GM19468 (cell line): ENCODE measurements at regions not wholly inside any gene's neighbourhood (a gene's known extent, or its start where the extent isn't known, plus 50 kb on each side); places are given as distances from the start of the nearest gene placed in this dataset.
"Not testable (repeated sequence)": the region's sequence is repeated elsewhere in the genome, so short reads cannot be mapped to it uniquely, and the experiment has no call there.

Experiments
- ATAC-seq: cut with Tn5 transposase; IDR thresholded peaks from one replicate; pipeline ENCODE4 v1.9.1; 2021; ENCODE audit warnings: mild to moderate bottlenecking, moderate library complexity, moderate number of reproducible peaks; ENCODE audit not compliant: unreplicated experiment; ENCODE audit errors: extremely low read depth

DNA sequence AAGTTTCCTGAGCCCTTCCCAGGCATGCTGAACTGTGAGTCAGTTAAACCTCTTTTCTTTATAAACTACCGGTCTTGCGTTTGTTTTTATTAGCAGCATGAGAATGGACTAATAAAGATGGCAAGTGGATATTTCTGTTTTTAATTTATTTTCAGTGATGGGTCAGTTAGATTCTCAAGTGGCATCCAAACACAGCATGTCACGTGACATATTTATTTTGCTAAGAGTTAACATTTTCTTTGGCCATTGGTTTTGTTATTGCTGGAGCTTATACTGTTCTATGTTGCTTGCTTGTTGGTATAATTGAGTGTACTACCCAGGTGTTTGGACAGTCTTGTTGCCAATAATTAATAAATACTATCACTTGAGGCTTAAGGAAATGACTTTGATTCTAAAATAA, 181.7 kb upstream of the MALRD1 start:
- ATAC-seq: no peak

DNA sequence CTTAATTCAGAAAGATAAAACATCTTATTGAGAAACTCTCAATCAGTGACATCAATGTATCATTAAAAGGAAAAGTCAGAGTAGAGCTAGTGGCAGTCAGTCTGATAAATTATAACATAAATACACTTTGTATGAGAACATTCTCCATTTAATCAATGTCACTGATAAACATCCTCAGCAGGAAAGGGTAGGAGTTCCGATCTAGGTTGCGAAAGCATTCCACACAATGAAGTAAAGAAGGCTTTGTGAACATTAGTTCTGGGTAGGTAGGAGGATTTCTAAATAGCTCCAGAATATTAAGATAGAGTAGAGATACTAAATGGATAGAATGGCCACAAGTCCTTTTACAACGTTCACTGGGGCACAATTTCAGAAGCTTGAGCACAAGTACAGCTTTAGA, 179.7 kb upstream of the MALRD1 start:
- no peak for ATAC-seq

- ATAC-seq: no peak
These were observed 173.1 kb upstream of the MALRD1 start for GRCh38 chr10:18875477-18875876.

DNA sequence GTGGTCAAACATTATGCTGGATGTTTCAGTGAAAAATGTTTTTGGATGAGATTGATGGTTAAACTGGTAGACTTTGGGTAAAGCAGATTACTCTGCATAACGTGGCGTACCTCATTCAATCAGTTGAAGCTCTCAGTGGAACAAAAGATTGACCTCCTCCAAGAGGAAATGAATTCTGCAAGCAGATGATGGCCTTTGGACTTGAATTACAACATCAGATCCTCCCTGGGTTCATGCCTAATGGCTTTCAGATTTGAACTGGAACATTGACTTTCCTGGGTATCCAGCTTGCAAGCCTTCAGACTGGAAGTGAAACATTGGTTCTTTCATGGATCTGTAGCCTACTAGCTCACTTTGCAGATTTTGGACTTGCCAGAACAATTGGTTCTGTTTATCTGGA, 169.3 kb upstream of the MALRD1 start:
- no peak for ATAC-seq

- no peak for ATAC-seq
These were observed 168.1 kb upstream of the MALRD1 start for GRCh38 chr10:18880530-18880929.

- ATAC-seq: no peak
These were observed 162.5 kb upstream of the MALRD1 start for GRCh38 chr10:18886102-18886501.

DNA sequence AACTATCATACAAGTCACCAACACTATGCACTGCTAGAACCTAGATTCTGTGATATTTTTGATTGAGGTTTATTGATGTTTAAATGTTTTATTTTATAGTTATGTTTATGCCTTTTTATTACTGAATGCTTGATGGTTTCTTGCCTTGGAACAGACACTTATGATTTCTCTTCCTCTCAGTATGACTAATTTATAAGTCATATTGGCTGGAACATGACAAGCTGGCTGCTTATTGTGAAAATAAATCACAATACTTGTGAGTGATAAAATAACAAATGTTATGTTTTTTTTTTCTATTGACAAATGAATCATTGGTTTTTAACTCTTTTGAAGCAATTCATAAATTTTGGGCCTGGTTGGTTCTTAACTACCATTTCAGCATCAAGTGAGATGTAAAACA, 142.0 kb upstream of the MALRD1 start:
- no peak for ATAC-seq

GRCh38 chr10:18917431-18917830, 131.2 kb upstream of the MALRD1 start:
- ATAC-seq: not testable (repeated sequence)

- ATAC-seq: no peak
These were observed 130.1 kb upstream of the MALRD1 start for GRCh38 chr10:18918532-18918931.

- no peak for ATAC-seq
These were observed 99.2 kb upstream of the MALRD1 start for GRCh38 chr10:18949391-18949790.

DNA sequence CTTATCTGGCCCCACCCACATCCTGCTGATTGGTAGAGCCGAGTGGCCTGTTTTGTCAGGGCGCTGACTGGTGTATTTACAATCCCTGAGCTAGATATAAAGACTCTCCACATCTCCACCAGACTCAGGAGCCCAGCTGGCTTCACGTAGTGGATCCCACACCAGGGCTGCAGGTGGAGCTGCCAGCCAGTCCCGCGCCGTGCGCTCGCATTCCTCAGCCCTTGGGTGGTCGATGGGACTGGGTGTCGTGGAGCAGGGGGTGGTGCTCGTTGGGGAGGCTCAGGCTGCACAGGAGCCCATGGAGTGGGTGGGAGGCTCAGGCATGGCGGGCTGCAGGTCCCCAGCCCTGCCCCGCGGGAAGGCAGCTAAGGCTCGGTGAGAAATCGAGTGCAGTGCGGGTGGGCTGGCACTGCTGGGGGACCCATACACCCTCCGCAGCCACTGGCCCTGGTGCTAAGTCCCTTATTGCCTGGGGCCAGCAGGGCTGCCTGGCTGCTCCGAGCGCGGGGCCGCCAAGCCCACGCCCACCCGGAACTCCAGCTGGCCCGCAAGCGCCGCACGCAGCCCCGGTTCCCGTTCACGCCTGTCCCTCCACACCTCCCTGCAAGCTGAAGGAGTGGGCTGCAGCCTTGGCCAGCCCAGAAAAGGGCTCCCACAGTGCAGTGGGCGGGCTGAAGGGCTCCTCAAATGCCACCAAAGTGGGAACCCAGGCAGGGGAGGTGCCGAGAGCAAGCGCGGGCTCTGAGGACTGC, 97.4 kb upstream of the MALRD1 start:
- ATAC-seq: not testable (repeated sequence)

GRCh38 chr10:18955061-18955460, 93.5 kb upstream of the MALRD1 start:
- no peak for ATAC-seq

GRCh38 chr10:18959369-18959768, 89.2 kb upstream of the MALRD1 start:
- ATAC-seq: no peak

GRCh38 chr10:18960466-18961079, 88.0 kb upstream of the MALRD1 start:
- ATAC-seq: no peak

- ATAC-seq: no peak
These were observed 80.4 kb upstream of the MALRD1 start for GRCh38 chr10:18968159-18968558.

GRCh38 chr10:18976696-18977251, 71.8 kb upstream of the MALRD1 start:
- no peak for ATAC-seq

DNA sequence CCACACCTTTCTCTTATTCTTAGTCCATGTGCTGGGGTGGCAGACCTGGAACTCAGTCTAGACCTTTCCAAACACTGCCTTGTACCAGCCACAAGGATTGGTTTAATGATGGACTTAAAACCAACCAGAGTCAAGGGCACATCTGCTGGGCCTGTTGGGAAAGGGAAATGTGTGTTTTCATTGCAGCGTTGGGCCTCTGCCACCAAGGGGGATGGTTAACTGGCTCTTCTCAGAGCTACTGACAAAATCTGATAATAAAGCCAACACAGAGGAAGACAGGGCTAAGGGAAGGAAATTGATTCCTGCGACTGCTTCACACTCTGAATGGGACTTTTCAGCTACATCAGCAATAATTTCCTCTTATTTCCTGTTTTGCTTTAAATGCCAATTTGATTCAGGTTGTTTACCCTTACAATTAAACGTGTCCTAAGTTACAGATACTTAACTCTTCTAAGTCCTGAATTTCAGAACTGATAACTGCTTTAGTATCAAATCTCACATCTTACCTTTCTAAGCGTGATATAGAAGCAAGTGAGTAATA, 68.4 kb upstream of the MALRD1 start:
- ATAC-seq: no peak

GRCh38 chr10:18984531-18984930, 64.1 kb upstream of the MALRD1 start:
- ATAC-seq: no peak

DNA sequence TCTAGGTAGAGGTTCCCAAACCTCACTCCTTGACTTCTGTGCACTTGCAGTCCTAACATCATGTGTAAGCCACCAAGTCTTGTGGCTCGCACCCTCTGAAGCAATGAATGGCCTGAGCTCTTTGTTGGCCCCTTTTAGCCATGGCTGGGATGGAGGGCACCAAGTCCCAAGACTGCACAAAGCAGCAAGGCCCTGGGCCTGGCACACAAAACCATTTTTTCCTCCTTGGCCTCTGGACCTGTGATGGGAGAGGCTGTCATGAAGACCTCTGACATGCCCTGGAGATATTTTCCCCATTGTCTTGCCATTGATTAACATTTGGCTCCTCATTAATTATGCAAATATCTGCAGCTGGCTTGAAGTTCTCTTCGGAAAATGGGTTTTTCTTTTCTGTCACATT, 60.3 kb upstream of the MALRD1 start:
- ATAC-seq: no peak
